Astrocyte (in vitro differentiated cells and primary cell): ENCODE measurements at regions not wholly inside any gene's neighbourhood (a gene's known extent, or its start where the extent isn't known, plus 50 kb on each side); places are given as distances from the start of the nearest gene placed in this dataset.
"Not testable (repeated sequence)": the region's sequence is repeated elsewhere in the genome, so short reads cannot be mapped to it uniquely, and the experiment has no call there.

Experiments used
- DNase-seq: peaks from one replicate; pipeline ENCODE4 v3.0.0-alpha.2; 2010; ENCODE audit warnings: low read depth
- FAIRE-seq: peaks from 2 replicates; lab custom pipeline; 2011; peaks lifted over from hg19 to GRCh38; lab: Jason Lieb, UNC
- H2AFZ ChIP-seq: 2 replicates; pipeline ENCODE4 v1.6.0; 2012; ENCODE audit warnings: low read depth, low read length, inconsistent platforms
- H3K27ac ChIP-seq: 2 replicates; pipeline ENCODE4 v1.5.1; 2011; ENCODE audit warnings: low read depth, low read length, inconsistent platforms
- H3K27me3 ChIP-seq: 2 replicates; pipeline ENCODE4 v1.6.0; 2011; ENCODE audit warnings: low read length, inconsistent platforms; ENCODE audit not compliant: insufficient read depth
- H3K36me3 ChIP-seq: 2 replicates; pipeline ENCODE4 v1.5.1; 2011; ENCODE audit warnings: low read length, inconsistent platforms; ENCODE audit not compliant: insufficient read depth
- H3K4me1 ChIP-seq: 2 replicates; pipeline ENCODE4 v1.5.1; 2011; ENCODE audit warnings: low read length, inconsistent platforms; ENCODE audit not compliant: insufficient read depth
- H3K4me2 ChIP-seq: 2 replicates; pipeline ENCODE4 v1.6.0; 2012; ENCODE audit warnings: low read length, inconsistent platforms
- H3K4me3 ChIP-seq: 2 replicates; pipeline ENCODE4 v1.5.1; 2011; ENCODE audit warnings: low read depth, mild to moderate bottlenecking, low read length, inconsistent platforms; ENCODE audit not compliant: insufficient read depth
- H3K79me2 ChIP-seq: 2 replicates; pipeline ENCODE4 v1.6.0; 2012; ENCODE audit warnings: mild to moderate bottlenecking, low read length, inconsistent platforms; ENCODE audit not compliant: insufficient read depth
- H3K9ac ChIP-seq: 2 replicates; pipeline ENCODE4 v1.6.0; 2012; ENCODE audit warnings: mild to moderate bottlenecking, low read length, inconsistent platforms
- H3K9me3 ChIP-seq: 2 replicates; pipeline ENCODE4 v1.5.1; 2012; ENCODE audit warnings: low read depth, mild to moderate bottlenecking, low read length, inconsistent platforms; ENCODE audit not compliant: insufficient read depth
- H4K20me1 ChIP-seq: 2 replicates; pipeline ENCODE4 v1.6.0; 2012; ENCODE audit warnings: low read length, inconsistent platforms; ENCODE audit not compliant: insufficient read depth
- H3K27ac Mint-ChIP-seq: one replicate; pipeline ENCODE4 v1.8.0; 2021; ENCODE audit warnings: mild to moderate bottlenecking, mixed read lengths; ENCODE audit not compliant: unreplicated experiment
- H3K27me3 Mint-ChIP-seq: one replicate; pipeline ENCODE4 v1.8.0; 2021; ENCODE audit warnings: low read depth, mixed read lengths; ENCODE audit not compliant: unreplicated experiment
- H3K36me3 Mint-ChIP-seq: one replicate; pipeline ENCODE4 v1.8.0; 2021; ENCODE audit warnings: low read depth, mixed read lengths; ENCODE audit not compliant: unreplicated experiment
- H3K4me1 Mint-ChIP-seq: one replicate; pipeline ENCODE4 v1.8.0; 2021; ENCODE audit warnings: low read depth, mixed read lengths; ENCODE audit not compliant: unreplicated experiment
- H3K4me3 Mint-ChIP-seq: one replicate; pipeline ENCODE4 v1.8.0; 2021; ENCODE audit warnings: mild to moderate bottlenecking, moderate library complexity, mixed read lengths; ENCODE audit not compliant: unreplicated experiment
- H3K9me3 Mint-ChIP-seq: one replicate; pipeline ENCODE4 v1.8.0; 2021; ENCODE audit warnings: mild to moderate bottlenecking, mixed read lengths; ENCODE audit not compliant: unreplicated experiment
- CTCF ChIP-seq: IDR thresholded peaks from 2 replicates; pipeline ENCODE4 v1.5.1; 2011; ENCODE audit warnings: low read depth, mild to moderate bottlenecking, inconsistent platforms, low read length, moderate library complexity; ENCODE audit not compliant: insufficient read depth
- EZH2 ChIP-seq: IDR thresholded peaks from 2 replicates; pipeline ENCODE4 v1.6.1; 2012; ENCODE audit warnings: mild to moderate bottlenecking, low read length, inconsistent platforms; ENCODE audit not compliant: insufficient read depth

DNA sequence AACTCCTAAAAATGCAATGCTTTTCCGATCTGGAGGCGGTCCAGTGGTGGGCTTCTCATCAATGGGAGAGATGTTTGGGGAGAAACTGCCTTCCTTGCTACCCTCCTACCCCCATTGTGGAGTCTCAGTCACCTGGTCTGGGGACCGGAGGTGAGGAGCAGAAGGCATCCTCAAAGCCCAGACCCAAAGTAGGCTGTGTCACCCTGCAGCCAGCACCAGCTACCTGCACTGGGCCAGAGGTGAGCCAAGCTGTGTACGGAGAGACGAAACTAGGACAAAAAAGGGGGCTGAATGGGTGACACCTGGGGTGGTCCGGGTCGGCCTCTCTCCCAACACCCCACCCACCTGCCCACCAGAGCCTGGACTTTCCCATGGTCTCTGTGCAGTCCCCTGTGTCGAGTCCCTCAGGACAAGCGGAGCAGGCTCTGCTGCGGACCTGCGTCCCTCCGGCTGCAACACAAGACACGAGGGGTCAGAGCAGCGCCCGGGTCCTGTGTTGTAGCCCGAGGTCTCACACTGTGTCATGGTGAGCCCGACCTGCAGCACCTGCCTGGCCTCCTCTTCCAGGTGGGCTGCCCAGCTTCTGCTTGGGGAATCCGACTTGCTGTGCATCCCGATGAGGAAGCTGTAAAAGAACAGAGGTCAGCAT, 68.0 kb upstream of the RMP24 start:
- no peaks in the 10 kb centered on the region for H3K27me3 ChIP-seq
- no peaks in the 10 kb centered on the region for H3K79me2 ChIP-seq
- no peaks in the 10 kb centered on the region for H3K36me3 ChIP-seq
- FAIRE-seq (no peak), DNase-seq (no peak)
- H3K27ac Mint-ChIP-seq = no peak overlapping the region
- no peaks in the 10 kb centered on the region for H3K4me1 ChIP-seq
- H3K4me3 ChIP-seq = no peak overlapping the region
- H3K9ac ChIP-seq = no peak overlapping the region
- H2AFZ ChIP-seq = no peak overlapping the region
- no peaks in the 10 kb centered on the region for H3K4me1 Mint-ChIP-seq
- H3K27ac ChIP-seq = no peak overlapping the region
- H3K36me3 Mint-ChIP-seq = no peaks in the 10 kb centered on the region
- no peaks in the 10 kb centered on the region for H4K20me1 ChIP-seq
- no peaks in the 10 kb centered on the region for H3K9me3 ChIP-seq
- no peak for TF ChIP-seq CTCF
- TF ChIP-seq EZH2 = no peak
- peaks cover 7% of the 10 kb centered on the region for H3K9me3 Mint-ChIP-seq
- H3K4me2 ChIP-seq = no peak overlapping the region
- H3K4me3 Mint-ChIP-seq = no peak overlapping the region
- peaks cover 2% of the 10 kb centered on the region for H3K27me3 Mint-ChIP-seq

DNA sequence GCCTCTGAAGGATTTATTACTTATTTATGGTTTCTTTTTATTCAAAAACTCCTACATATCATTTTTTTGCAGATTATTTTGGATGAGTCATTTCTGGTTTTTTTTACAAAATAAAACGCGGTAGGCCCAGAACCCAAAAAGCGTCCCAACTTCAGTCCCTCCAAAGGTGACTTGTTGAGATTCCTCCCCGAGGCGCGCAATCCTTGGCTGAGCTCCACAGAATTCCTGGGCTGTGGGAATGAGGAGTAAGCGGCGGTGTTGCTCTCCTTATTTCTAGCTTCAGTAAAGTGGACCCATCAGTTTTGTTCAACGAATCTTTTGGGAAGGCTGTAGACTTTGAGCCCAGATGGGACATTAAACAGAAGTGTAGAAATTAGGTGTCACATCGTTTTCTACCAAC, 67.0 kb upstream of the RMP24 start:
- no peak overlapping the region for H3K27ac Mint-ChIP-seq

GRCh38 chr18:35906291-35906690, 66.2 kb upstream of the RMP24 start:
- H3K36me3 ChIP-seq, H3K27me3 Mint-ChIP-seq, DNase-seq, H3K27ac ChIP-seq, H3K4me3 Mint-ChIP-seq, H3K27ac Mint-ChIP-seq, H3K9me3 Mint-ChIP-seq, FAIRE-seq, H3K4me2 ChIP-seq, H2AFZ ChIP-seq, H4K20me1 ChIP-seq, H3K79me2 ChIP-seq, H3K4me3 ChIP-seq, H3K36me3 Mint-ChIP-seq, H3K4me1 Mint-ChIP-seq, H3K9me3 ChIP-seq, H3K9ac ChIP-seq, H3K27me3 ChIP-seq, H3K4me1 ChIP-seq: not testable (repeated sequence)

More for the DNA sequence above, 67.0 kb upstream of the RMP24 start:
- Mint-ChIP-seq H3K27me3 (peaks cover 2% of the 10 kb centered on the region), H3K4me1 (no peaks in the 10 kb centered on the region), H3K36me3 (no peaks in the 10 kb centered on the region), H3K9me3 (peaks cover 5% of the 10 kb centered on the region), H3K4me3 (no peak overlapping the region)
- no peak overlapping the region for H3K9ac ChIP-seq
- TF ChIP-seq CTCF = no peak
- no peak for TF ChIP-seq EZH2
- H2AFZ ChIP-seq = no peak overlapping the region
- FAIRE-seq (no peak), DNase-seq (no peak)
- no peaks in the 10 kb centered on the region for H3K27me3 ChIP-seq
- no peaks in the 10 kb centered on the region for H3K79me2 ChIP-seq
- no peak overlapping the region for H3K4me3 ChIP-seq
- H3K4me2 ChIP-seq = no peak overlapping the region
- no peaks in the 10 kb centered on the region for H3K36me3 ChIP-seq
- H3K4me1 ChIP-seq = no peaks in the 10 kb centered on the region
- H3K9me3 ChIP-seq = no peaks in the 10 kb centered on the region
- no peak overlapping the region for H3K27ac ChIP-seq
- no peaks in the 10 kb centered on the region for H4K20me1 ChIP-seq
